Brain microvascular endothelial cell (primary cell): ENCODE measurements at regions not wholly inside any gene's neighbourhood (a gene's known extent, or its start where the extent isn't known, plus 50 kb on each side); places are given as distances from the start of the nearest gene placed in this dataset.
A peak's percentile ranks its signal among the peaks of the same experiment; 100 is the strongest.

Experiments
- DNase-seq: peaks from one replicate; pipeline ENCODE4 v3.0.0-alpha.2; 2020
- H3K27ac ChIP-seq: fragments of 250-450 bp; sonication (Bioruptor Pico); 2 replicates; pipeline ENCODE4 v1.5.1; 2020; ENCODE audit warnings: mild to moderate bottlenecking, moderate library complexity
- H3K27me3 ChIP-seq: fragments of 250-450 bp; sonication (Bioruptor Pico); replicated peaks from 2 replicates; pipeline ENCODE4 v1.5.1; 2020; ENCODE audit warnings: mild to moderate bottlenecking
- H3K36me3 ChIP-seq: fragments of 250-450 bp; sonication (Bioruptor Pico); replicated peaks from 2 replicates; pipeline ENCODE4 v1.5.1; 2020; ENCODE audit warnings: mild to moderate bottlenecking
- H3K4me3 ChIP-seq: 2 replicates; pipeline ENCODE4 v1.5.1; 2011; ENCODE audit warnings: low read depth, mild to moderate bottlenecking, control low read depth, low read length, moderate library complexity
- CTCF ChIP-seq: IDR thresholded peaks from 2 replicates; pipeline ENCODE4 v1.5.1; 2011; ENCODE audit warnings: low read depth, mild to moderate bottlenecking, moderate library complexity, low read length, control low read depth, inconsistent platforms; ENCODE audit errors: missing control alignments
- in situ Hi-C: cut with HindIII; loops from 2 replicates; pipeline ENCODE4 v1.10.0; 2017; ENCODE audit warnings: low sequenced_read_pairs, low pct_ligation_motif_present

DNA sequence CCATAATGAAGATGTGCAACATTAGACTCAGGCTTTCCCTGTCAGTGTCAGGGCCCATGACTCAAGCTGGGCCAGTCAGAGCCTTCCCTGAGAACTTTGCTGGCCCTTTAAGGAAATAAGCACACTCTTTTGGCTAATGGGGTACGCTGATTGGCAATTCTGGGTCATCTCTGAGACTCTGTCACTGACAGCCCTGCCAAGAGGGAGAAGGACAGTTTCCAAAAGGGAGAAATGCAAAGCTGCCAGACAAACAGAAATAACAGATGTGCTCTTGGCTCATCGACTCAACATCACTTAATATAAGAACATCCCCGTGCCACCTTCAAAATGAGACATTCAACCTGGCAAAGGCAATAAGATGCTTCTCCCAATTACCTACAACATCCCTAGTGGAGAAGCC, 491.9 kb upstream of the PROK2 start:
- no peak for TF ChIP-seq CTCF
- no peak for DNase-seq
- in situ Hi-C loops = no loop called here
- no peaks in the 10 kb centered on the region for H3K36me3 ChIP-seq
- peaks cover 6% of the 10 kb centered on the region for H3K27me3 ChIP-seq
- no peak overlapping the region for H3K27ac ChIP-seq
- no peak overlapping the region for H3K4me3 ChIP-seq

- in situ Hi-C loops = no loop called here
- no peak for TF ChIP-seq CTCF
- no peak for DNase-seq
- Histone ChIP-seq H3K27me3 (no peaks in the 10 kb centered on the region), H3K4me3 (no peak overlapping the region), H3K27ac (peak overlapping the region; percentile 9), H3K36me3 (no peaks in the 10 kb centered on the region)
Observed at GRCh38 chr3:72275331-72275751, 490.4 kb upstream of the PROK2 start.

GRCh38 chr3:72274493-72275330, 489.8 kb upstream of the PROK2 start:
- TF ChIP-seq CTCF = no peak
- peak overlapping the region; percentile 32 for H3K27ac ChIP-seq
- in situ Hi-C loops = no loop called here
- no peak overlapping the region for H3K4me3 ChIP-seq
- no peaks in the 10 kb centered on the region for H3K27me3 ChIP-seq
- peak; percentile 80 for DNase-seq
- H3K36me3 ChIP-seq = no peaks in the 10 kb centered on the region

GRCh38 chr3:72273615-72274014, 488.7 kb upstream of the PROK2 start:
- no peak for TF ChIP-seq CTCF
- in situ Hi-C loops = no loop called here
- Histone ChIP-seq H3K4me3 (no peak overlapping the region), H3K27ac (peak overlapping the region; percentile 32), H3K27me3 (no peaks in the 10 kb centered on the region), H3K36me3 (no peaks in the 10 kb centered on the region)
- peak; percentile 87 for DNase-seq

GRCh38 chr3:72272356-72272755, 487.4 kb upstream of the PROK2 start:
- DNase-seq = no peak
- Histone ChIP-seq H3K36me3 (no peaks in the 10 kb centered on the region), H3K27me3 (no peaks in the 10 kb centered on the region), H3K4me3 (no peak overlapping the region), H3K27ac (no peak overlapping the region)
- TF ChIP-seq CTCF = no peak
- in situ Hi-C loops = no loop called here

GRCh38 chr3:72271923-72272322, 487.0 kb upstream of the PROK2 start:
- in situ Hi-C loops = no loop called here
- Histone ChIP-seq H3K36me3 (no peaks in the 10 kb centered on the region), H3K27ac (no peak overlapping the region), H3K4me3 (no peak overlapping the region), H3K27me3 (no peaks in the 10 kb centered on the region)
- TF ChIP-seq CTCF = no peak
- no peak for DNase-seq
